Breast epithelium (tissue), 3 donors: ENCODE measurements at regions not wholly inside any gene's neighbourhood (a gene's known extent, or its start where the extent isn't known, plus 50 kb on each side); places are given as distances from the start of the nearest gene placed in this dataset.

Source experiments
- CTCF ChIP-seq, 3 donors: fragments of 450-650 bp; IDR thresholded peaks; one replicate each; pipeline ENCODE4 v1.5.1; 2016 to 2017; ENCODE audit warnings: antibody characterized with exemption in 3 of 3, mild to moderate bottlenecking in 3 of 3, moderate library complexity in 3 of 3
- POLR2A ChIP-seq: fragments of 450-650 bp; IDR thresholded peaks from one replicate; pipeline ENCODE4 v1.6.1; 2016; ENCODE audit warnings: antibody characterized with exemption, mild to moderate bottlenecking, moderate library complexity
- POLR2AphosphoS5 ChIP-seq, 3 donors: sonication (generic); formaldehyde crosslinking; IDR thresholded peaks; one replicate each; pipeline ENCODE4 v1.6.1; 2017; ENCODE audit warnings: antibody characterized with exemption in 3 of 3

- TF ChIP-seq POLR2AphosphoS5 (IDR thresholded peaks at IDR 0.05) = no peak
- no peak for TF ChIP-seq CTCF (IDR thresholded peaks at IDR 0.05)
- no peak for TF ChIP-seq POLR2A
Measured at GRCh38 chr15:91733661-91734060, 119.8 kb upstream of the SLCO3A1 start.
